Activated T-helper 9 cell treated with anti-CD3 and anti-CD28 coated beads, Interleukin-2, amount 50 U/mL, for 16 hours (primary cell): ENCODE measurements at regions not wholly inside any gene's neighbourhood (a gene's known extent, or its start where the extent isn't known, plus 50 kb on each side); places are given as distances from the start of the nearest gene placed in this dataset.

Experiments used
- DNase-seq: peaks from one replicate; pipeline ENCODE4 v3.0.0-alpha.2; 2020; ENCODE audit warnings: low read depth

- DNase-seq = no peak
Observed at GRCh38 chr6:113414511-113414910, 442.6 kb upstream of the MARCKS start.

- DNase-seq = no peak
Observed at GRCh38 chr6:113416170-113416569, 441.0 kb upstream of the MARCKS start.

- DNase-seq = no peak
Observed at GRCh38 chr6:113420290-113420689, 436.9 kb upstream of the MARCKS start.

- no peak for DNase-seq
Observed at GRCh38 chr6:113421997-113422396, 435.1 kb upstream of the MARCKS start.

- DNase-seq = no peak
Observed at GRCh38 chr6:113423956-113424355, 433.2 kb upstream of the MARCKS start.

- no peak for DNase-seq
Observed at GRCh38 chr6:113425977-113426660, 431.0 kb upstream of the MARCKS start.

- no peak for DNase-seq
Observed at GRCh38 chr6:113427617-113428016, 429.5 kb upstream of the MARCKS start.

- no peak for DNase-seq
Observed at GRCh38 chr6:113428702-113429101, 428.4 kb upstream of the MARCKS start.

GRCh38 chr6:113432521-113433334, 424.4 kb upstream of the MARCKS start:
- no peak for DNase-seq

GRCh38 chr6:113433335-113433991, 423.7 kb upstream of the MARCKS start:
- no peak for DNase-seq

GRCh38 chr6:113434641-113435040, 422.5 kb upstream of the MARCKS start:
- DNase-seq = no peak

GRCh38 chr6:113437566-113437965, 419.6 kb upstream of the MARCKS start:
- DNase-seq = no peak

GRCh38 chr6:113439866-113440265, 417.3 kb upstream of the MARCKS start:
- no peak for DNase-seq

GRCh38 chr6:113442040-113442439, 415.1 kb upstream of the MARCKS start:
- DNase-seq = no peak

- DNase-seq = no peak
Observed at GRCh38 chr6:113445201-113445600, 411.9 kb upstream of the MARCKS start.

- no peak for DNase-seq
Observed at GRCh38 chr6:113447088-113447831, 409.9 kb upstream of the MARCKS start.

- no peak for DNase-seq
Observed at GRCh38 chr6:113449051-113449450, 408.1 kb upstream of the MARCKS start.

GRCh38 chr6:113450061-113450465, 407.1 kb upstream of the MARCKS start:
- DNase-seq = no peak

GRCh38 chr6:113451049-113451448, 406.1 kb upstream of the MARCKS start:
- no peak for DNase-seq

GRCh38 chr6:113457198-113457597, 399.9 kb upstream of the MARCKS start:
- no peak for DNase-seq

GRCh38 chr6:113457751-113458150, 399.4 kb upstream of the MARCKS start:
- no peak for DNase-seq

GRCh38 chr6:113458368-113459010, 398.7 kb upstream of the MARCKS start:
- no peak for DNase-seq
